GM19351 (cell line): ENCODE measurements at regions not wholly inside any gene's neighbourhood (a gene's known extent, or its start where the extent isn't known, plus 50 kb on each side); places are given as distances from the start of the nearest gene placed in this dataset.
"Not testable (repeated sequence)": the region's sequence is repeated elsewhere in the genome, so short reads cannot be mapped to it uniquely, and the experiment has no call there.

ENCODE experiments used
- ATAC-seq: cut with Tn5 transposase; IDR thresholded peaks from one replicate; pipeline ENCODE4 v1.9.1; 2021; ENCODE audit warnings: mild to moderate bottlenecking, moderate library complexity; ENCODE audit not compliant: unreplicated experiment

DNA sequence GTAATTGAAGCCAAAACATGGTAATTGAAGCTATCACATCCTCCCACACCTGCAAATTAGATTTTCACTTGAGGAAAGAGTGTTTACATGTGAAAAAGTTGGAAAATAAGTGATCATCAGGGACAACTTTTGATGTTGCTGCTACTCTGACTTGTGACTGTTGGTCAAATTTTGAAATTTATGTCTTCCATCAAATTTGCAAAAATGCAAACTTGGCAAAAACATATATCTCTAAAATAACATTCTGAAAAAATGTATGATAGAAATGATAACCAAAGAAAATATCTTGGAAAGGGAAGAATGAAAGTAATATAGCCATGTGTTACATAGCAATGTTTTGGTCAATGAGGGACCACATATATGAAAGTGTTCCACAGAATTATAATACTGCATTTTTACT, 703.9 kb upstream of the SEMA6D start:
- no peak for ATAC-seq

DNA sequence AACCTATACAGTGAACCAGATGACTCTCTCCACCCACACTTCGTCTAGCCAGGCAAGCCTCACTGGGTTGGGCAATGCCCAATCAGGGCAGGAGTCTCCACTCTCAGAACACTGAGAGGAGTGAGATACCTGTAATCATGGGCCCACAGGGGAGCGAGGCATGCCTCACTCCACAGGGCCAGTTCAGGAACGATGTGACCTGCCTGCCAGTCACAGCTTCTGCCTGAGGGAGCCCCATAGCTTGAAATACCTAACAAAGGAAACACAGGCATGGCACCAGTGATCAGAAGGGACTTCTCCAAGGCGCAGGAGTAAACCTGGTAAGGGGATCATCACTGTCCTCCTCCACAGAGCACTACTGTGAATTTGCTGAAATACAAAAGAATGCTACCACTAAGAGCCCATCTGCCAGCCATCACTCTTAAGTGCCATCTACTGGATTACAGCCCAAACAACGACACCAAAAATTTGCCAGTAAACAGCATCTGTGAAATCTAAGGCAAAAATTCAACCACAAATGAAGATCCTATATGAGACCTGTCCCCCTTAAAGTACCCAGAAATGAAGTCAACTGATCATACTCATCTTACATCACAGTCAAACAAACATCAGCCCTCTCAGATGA, 689.9 kb upstream of the SEMA6D start:
- no peak for ATAC-seq

DNA sequence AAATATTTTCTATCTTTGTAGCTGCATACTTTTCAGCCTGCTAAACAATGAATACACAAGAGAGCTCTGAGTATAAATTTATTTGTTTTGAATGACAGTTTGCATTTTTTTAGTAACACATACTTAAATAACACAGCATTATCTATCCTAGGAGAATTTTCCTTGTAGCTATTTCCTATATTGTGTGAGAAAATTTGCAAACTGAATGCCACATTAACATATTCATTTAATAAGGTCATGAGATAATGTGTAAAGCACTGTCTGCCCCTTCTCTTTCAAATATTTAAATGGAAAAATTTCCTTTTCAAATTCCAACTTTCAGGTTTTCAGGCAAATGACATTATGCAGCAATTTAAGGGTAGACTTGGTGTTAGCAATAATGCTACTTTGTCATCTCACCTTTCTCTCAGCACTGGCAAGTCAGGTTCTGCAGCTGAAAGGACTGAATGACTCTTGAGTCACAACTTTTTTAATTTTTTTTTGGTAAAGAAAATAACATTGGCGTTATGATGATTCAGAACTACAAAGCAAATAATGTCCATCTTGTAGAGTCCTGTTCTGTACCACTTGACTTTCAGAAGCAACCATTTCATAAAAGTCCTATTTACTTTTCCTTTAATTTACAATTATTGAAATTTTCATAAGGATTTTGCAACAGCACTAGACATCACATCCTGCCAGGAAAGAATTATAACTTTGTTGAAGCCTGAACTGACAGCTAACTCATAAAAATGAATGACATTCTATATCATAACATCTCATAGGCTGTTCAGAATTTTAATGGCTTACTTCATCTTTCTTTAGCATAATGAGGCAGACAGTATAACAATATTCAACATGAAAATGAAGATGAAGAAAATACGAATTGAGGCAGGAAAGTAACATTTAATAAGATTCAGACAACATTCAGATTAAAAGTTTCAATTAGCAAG, 681.6 kb upstream of the SEMA6D start:
- no peak for ATAC-seq

DNA sequence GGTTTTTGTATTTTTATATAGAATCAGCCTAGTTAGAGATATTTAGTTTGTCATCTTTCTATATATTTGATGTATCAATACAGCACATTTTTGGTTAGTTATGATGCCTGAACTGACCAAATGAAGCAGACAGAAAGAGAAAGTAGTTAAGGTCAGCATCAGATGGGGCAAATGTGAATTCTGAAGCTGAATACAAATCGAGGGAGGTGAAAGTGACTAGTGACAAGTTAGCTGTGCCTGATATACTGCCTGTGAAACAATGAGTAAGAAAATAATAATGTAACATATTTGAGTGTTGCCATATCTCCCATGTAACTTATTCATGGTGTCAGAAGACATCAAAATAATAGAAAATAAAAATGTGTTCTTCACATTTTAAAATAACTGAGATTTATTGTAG, 680.3 kb upstream of the SEMA6D start:
- no peak for ATAC-seq

DNA sequence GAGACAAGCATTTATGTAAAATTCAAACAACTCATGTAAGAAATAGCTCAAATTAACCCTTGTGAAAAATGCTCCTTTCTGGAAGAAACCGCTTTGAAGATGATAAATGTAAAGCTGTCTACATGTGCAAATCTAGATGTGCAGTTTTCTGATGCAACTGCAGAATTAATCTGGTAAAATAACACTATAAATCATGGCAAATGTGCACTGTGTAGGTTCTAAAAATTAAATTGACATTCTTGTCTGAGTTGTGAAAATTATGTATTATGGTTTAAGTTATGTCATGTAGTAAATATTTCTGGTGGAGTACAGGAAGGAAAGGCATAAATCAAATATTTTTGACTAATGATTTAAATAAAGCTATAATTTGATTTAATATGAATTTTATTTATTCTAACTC, 678.1 kb upstream of the SEMA6D start:
- ATAC-seq, result no peak

DNA sequence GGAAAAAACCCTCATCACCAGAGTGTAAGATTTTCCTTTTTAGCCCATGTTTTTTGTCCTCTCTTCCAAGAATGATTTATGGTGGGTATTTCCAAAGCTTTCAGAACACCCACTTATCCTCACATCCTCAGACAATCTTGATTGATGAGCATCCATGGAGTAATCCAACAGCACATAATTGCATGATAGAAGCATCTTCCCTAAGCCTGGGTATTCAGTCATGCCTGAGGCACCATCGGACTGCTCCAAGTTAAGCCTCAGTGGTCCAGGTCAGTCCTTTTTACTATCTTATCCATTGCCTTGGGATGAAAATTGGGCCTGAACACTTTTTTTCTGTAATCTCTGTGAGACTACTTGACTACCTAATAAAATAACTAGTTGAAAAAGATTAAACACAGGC, 676.0 kb upstream of the SEMA6D start:
- ATAC-seq, result no peak

DNA sequence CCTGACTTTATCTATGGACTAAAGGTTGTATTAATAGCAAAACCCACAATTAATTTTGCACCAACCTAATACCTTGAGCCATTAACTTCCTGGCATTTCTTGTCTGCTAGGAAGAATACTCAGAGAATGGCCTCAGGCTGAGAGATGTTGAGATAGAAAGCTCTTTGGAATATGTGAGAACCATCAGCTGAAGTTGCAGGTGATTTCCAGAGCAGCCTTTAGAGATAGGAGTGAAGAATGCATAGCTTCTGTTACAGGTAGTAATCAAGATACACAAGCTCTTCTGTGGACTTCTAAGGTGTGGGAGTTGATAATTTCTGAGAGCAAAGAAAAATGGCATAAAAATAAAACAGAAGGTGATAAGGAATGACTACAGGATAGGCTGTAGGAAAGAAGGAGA, 669.3 kb upstream of the SEMA6D start:
- ATAC-seq, result not testable (repeated sequence)

DNA sequence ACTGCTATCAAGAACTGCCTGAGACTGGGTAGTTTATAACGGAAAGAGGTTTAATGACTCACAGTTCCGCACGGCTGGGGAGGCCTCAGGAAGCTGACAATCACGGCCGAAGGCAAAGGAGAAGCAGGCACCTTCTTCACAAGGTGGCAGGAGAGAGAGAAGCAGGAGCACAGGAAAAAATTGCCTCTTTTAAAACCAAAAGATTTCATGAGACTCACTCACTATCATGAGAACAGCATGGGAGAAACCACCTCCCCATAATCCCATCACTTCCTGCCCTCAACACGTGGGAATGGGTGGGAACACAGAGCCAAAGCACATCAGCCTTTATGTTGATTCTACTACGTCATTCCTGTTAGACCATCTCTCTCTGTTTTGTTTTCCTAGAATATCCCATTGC, 650.9 kb upstream of the SEMA6D start:
- no peak for ATAC-seq

DNA sequence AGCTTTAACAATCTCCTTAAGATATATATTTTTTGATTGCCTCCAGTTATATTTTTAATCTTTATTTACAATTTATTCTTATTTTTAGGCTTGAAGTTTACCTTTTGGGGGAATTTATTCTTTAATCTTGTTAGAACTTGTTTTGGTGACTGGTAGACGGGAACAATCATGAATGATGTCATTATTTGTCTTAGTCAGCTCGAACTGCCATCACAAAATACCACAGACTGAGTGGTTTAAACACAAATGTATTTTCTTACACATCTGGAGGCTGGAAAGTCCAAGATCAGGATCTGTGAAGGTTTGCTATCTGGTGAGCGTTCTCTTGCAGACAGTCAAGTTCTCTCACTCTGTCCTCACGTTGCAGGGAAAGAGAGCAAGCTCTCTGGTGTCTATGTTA, 639.5 kb upstream of the SEMA6D start:
- ATAC-seq, result not testable (repeated sequence)

DNA sequence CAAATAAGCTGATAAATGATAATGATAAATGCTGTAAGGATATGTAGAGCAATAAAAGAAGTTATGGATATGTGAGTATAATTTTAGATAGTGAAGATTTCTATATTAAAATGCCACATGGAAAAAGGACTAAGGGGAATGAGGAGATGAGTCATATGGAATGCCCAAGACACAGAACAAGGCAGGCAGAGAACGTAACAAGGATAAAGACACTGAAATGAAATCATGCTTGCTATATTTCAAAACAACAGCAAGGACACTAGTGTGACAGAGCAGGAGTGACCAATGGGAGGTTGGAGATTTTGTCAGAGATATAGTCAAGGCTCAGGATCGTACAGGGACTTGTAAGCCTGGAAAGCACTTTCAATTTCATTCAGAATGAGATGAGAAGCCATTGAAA, 621.5 kb upstream of the SEMA6D start:
- ATAC-seq, result no peak

DNA sequence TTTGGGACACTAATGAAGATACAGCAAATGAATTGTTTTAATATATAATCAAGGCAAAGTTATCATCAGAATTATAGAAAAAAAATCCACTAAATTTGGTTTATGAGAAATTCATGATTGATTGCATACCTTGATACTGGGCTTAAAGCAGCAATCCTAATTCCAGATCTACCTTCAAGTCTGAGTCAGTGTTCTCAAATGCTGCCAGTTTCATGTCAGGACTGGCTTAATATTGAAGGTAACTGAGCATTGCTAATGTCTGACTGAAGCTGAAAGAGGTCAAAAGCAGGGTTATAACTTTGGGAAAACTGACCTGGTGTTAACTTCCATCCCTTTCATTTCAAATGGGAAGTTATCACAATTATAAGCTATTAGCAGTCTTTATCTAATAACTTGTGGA, 618.8 kb upstream of the SEMA6D start:
- ATAC-seq, result not testable (repeated sequence)

DNA sequence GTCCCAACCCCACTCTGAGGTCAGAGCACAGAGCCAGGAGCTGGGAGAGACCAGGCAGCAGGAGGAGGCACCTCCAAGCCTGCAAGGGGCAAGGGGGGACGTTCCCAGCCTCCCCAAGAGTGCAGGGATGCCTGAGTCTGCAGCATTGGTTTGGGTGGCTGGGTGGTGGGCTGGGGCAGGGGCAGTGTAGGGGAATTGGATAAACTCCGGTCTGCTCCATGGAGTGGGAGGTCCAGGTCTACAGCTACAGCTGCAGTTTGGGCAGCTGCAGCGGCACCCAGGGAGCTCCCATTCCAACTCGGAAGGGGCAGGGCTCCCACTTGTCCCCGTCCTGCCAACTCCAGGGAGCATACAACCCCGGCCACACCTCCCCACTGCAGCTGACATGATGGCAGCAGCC, 617.5 kb upstream of the SEMA6D start:
- ATAC-seq, result not testable (repeated sequence)

DNA sequence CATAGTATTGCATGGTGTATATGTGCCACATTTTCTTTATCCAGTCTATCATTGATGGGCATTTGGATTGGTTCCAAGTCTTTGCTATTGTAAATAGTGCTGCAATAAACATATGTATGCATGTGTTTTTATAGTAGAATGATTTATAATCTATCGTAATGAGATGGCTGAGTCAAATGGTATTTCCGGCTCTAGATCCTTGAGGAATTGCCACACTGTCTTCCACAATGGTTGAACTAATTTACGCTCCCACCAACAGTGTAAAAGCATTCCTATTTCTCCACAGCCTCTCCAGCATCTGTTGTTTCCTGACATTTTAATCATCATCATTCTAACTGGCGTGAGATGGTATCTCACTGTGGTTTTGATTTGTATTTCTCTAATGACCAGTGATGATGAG, 608.5 kb upstream of the SEMA6D start:
- ATAC-seq, result not testable (repeated sequence)

DNA sequence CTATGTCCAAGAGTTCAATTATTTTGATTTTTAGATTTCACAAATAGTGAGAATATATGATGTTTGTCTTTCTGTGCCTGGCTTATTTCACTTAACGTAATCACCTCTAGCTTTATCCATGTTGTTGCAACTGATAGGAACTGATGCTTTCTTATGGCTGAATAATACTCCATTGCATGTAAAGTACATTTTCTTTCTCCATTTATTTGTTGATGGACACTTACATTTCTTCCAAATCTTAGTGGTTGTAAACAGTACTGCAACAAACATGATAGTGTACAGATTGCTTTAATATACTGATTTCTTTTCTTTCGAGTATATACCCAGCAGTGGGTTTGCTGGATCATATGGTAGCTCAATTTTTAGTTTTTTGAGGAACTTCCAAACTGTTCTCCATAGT, 600.6 kb upstream of the SEMA6D start:
- ATAC-seq, result no peak

DNA sequence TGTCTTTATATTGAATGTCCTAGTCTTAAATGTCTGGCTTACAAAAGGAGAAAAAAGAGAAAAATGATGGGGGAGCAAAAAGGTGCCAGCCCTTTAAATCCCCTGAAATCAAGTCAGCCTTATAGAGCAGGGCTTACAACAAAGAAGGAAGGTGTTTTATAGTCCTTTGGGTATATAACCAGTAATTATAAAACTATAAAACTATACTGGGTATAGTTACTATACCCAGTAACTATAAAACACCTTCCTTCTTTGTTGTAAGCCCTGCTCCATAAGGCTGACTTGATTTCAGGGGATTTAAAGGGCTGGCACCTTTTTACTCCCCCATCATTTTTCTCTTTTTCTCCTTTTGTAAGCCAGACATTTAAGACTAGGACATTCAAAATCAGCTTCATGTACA, 598.0 kb upstream of the SEMA6D start:
- ATAC-seq, result no peak

DNA sequence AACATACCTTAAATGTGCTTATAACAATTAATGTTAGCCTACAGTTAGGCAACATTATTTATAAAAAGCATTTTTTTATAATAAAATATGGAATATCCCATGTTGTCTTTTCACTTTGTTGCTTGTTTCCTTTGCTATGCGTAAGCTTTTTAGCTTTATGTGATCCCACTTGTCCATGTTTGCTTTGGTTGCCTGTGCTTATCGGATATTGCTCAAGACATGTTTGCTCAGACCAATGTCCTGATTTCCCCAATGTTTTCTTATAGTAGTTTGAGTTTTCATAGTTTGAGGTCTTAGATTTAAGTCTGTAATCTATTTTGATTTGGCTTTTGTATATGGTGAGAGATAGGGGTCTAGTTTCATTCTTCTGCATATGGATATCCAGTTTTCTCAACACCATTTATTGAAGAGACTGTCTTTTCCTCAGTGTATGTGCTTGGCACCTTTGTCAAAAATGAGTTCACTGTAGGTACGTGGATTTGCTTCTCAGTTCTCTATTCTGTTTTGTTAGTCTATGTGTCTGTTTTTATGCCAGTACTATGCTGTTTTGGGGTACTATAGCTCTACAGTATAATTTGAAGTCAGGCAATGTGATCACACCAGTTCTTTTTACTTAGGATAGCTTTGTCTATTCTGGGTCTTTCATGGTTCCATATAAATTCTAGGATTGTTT, 592.7 kb upstream of the SEMA6D start:
- ATAC-seq, result no peak

DNA sequence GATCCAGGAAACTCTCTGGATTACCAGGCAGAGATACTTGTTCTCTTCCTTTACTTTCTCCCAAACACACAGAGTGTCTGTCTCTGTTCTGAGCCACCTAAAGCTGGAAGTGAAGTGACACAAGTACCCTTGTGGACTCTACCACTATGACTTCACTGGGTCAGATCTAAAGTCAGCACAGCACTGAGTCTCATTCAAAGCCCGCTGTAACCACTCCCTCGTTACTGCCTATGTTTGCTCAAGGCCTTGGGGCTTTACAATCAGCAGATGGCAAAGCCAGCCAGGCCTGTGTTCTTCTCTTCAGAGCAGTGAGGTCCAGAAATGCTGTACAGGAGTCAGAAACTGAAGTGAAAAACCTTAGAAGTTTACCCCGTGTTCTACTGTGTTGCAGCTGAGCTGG, 588.3 kb upstream of the SEMA6D start:
- no peak for ATAC-seq

DNA sequence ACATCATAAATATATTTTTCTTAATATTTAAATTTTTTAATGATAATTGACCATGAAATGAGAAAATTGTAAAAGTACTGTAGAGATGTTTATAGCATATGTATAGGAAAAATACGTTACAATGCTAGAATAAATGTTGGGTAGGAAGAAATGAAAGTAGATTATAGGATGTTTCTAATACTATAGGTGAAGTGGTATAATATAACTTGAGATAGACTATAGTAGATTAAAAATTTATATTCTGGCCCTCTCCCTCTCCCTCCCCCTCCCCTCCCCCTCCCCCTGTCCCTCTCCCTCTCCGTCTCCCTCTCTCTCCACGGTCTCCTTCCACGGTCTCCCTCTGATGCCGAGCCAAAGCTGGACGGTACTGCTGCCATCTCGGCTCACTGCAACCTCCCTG, 585.9 kb upstream of the SEMA6D start:
- not testable (repeated sequence) for ATAC-seq

DNA sequence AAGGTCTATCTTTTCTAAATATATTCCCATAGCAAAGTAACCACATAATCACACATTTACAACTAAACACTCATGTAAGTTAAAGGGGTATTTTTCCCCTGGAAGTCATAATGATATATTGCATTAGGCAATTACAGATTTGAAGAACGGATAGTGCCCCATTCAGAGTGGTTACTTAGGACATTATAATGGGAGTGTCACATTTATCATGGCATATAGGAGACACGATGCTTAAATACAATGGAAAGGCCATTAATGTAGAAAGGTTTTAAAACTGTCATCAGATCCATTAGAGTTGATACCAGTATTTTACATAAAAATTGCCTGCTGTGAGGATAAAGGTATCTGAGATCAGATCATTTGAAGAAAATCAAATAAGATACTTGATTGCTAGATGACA, 582.0 kb upstream of the SEMA6D start:
- ATAC-seq, result no peak

DNA sequence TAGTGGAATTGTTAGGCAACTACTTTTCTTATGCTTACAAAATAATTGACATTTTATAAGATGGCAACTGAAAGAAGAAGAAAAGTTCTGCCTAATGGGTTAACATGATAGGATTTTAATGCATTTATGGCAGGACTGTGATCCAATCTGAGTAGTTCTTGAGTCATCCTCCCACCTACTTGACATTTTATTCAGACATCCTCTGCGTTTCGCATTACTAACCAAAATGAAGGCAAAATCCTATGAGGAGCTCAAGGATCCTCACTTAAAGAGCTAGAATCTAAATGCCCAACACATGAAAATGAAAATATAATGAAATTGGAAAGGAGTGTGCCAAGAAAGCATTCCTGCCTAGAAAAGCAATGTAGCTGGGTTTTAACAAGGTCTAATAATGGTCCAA, 581.1 kb upstream of the SEMA6D start:
- no peak for ATAC-seq

DNA sequence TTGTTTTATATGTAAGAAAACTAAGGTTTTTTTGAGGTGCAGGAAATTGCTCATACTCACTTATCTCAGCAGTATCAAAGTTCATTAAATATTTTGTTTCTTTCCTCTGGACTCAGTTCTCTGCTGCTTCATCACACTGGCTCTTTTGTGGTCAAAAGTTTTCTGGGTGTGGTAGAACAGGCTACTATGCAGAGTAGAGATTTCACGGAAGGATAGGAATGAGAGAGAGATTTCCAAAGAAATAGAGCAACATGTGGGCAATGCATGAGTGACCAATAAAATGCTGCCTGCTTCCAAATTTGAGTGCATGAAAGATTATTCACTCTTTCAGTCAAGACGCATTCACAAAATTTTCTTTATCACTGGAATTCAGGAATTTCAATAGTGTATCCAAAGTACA, 577.3 kb upstream of the SEMA6D start:
- ATAC-seq, result no peak

DNA sequence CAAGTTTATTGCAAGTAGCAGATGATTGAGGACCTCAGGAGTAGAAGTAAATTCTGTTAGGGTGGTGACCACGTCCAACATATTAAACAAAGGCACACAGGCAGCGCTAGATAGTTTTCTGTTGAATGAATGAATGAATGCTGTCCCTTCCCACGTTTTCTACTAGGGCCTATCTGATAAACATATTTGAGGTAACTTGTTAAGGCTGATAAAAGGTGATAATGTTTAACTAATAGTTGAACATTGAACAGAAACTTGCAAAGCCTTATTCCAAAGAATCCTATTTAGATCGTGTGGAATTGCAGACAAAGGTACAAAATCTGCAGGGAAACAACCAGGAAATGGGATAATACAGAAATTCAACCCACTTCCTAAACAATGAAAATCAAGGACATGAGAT, 559.5 kb upstream of the SEMA6D start:
- no peak for ATAC-seq
